GM12878 (cell line): ENCODE measurements at regions not wholly inside any gene's neighbourhood (a gene's known extent, or its start where the extent isn't known, plus 50 kb on each side); places are given as distances from the start of the nearest gene placed in this dataset.

Source experiments
- ATF7 ChIP-seq: fragments of 450-650 bp; IDR thresholded peaks from 2 replicates; pipeline ENCODE4 v1.6.1; 2016; ENCODE audit warnings: low read depth, mild to moderate bottlenecking
- CREB1 ChIP-seq: IDR thresholded peaks from 2 replicates; pipeline ENCODE4 v1.6.1; 2012; ENCODE audit warnings: low read depth, mild to moderate bottlenecking, inconsistent platforms
- CTCF ChIP-seq, 3 experiments: IDR thresholded peaks in 2 of 3; conservative IDR thresholded peaks in 1 of 3; 2 replicates each; pipeline ENCODE4 v1.5.1; 2011; ENCODE audit warnings: low read depth in 3 of 3, low read length in 3 of 3, mild to moderate bottlenecking in 3 of 3, control low read depth in 2 of 3, moderate library complexity in 2 of 3, inconsistent platforms in 1 of 3, mixed read lengths in 1 of 3; ENCODE audit not compliant: control insufficient read depth in 2 of 3, insufficient read depth in 1 of 3; ENCODE audit errors: extremely low read depth in 1 of 3
- GABPA ChIP-seq: IDR thresholded peaks from 2 replicates; pipeline ENCODE4 v1.6.1; 2014; ENCODE audit warnings: antibody characterized with exemption, low read depth, mild to moderate bottlenecking, inconsistent platforms
- POU2F2 ChIP-seq: IDR thresholded peaks from 3 replicates; pipeline ENCODE4 v1.6.1; 2011; ENCODE audit warnings: low read depth, mild to moderate bottlenecking, low read length, borderline replicate concordance

- TF ChIP-seq CREB1 (no peak), CTCF (IDR thresholded peaks at IDR 0.05 in 2 of 3, conservative IDR thresholded peaks at IDR 0.05 in 1 of 3; ENCODE audit: control insufficient read depth in 2 of 3, extremely low read depth in 1 of 3, insufficient read depth in 1 of 3, low read depth in 3 of 3, low read length in 3 of 3) (no peak), ATF7 (no peak), GABPA (no peak), POU2F2 (no peak)
These were observed 897.5 kb upstream of the NDST4 start for GRCh38 chr4:116010923-116011322.
